ENCODE measurements at regions not wholly inside any gene's neighbourhood (a gene's known extent, or its start where the extent isn't known, plus 50 kb on each side); places are given as distances from the start of the nearest gene placed in this dataset.
A peak's percentile ranks its signal among the peaks of the same experiment; 100 is the strongest.

- TF ChIP-seq, protein P1, sequence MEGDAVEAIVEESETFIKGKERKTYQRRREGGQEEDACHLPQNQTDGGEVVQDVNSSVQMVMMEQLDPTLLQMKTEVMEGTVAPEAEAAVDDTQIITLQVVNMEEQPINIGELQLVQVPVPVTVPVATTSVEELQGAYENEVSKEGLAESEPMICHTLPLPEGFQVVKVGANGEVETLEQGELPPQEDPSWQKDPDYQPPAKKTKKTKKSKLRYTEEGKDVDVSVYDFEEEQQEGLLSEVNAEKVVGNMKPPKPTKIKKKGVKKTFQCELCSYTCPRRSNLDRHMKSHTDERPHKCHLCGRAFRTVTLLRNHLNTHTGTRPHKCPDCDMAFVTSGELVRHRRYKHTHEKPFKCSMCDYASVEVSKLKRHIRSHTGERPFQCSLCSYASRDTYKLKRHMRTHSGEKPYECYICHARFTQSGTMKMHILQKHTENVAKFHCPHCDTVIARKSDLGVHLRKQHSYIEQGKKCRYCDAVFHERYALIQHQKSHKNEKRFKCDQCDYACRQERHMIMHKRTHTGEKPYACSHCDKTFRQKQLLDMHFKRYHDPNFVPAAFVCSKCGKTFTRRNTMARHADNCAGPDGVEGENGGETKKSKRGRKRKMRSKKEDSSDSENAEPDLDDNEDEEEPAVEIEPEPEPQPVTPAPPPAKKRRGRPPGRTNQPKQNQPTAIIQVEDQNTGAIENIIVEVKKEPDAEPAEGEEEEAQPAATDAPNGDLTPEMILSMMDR (conservative IDR thresholded peaks at IDR 0.05; ENCODE audit: low read depth, low read length): no peak
- DNase-seq (ENCODE audit: low read depth): no peak
- no peak overlapping the region for H3K4me3 ChIP-seq (ENCODE audit: low read depth, low read length)
Observed at GRCh38 chr19:28424077-28424476, 788.9 kb downstream of the UQCRFS1 start.

GRCh38 chr19:28422791-28423650, 789.9 kb downstream of the UQCRFS1 start:
- TF ChIP-seq, protein P1 (conservative IDR thresholded peaks at IDR 0.05; ENCODE audit: low read depth, low read length): no peak
- H3K4me3 ChIP-seq (ENCODE audit: low read depth, low read length): no peak overlapping the region
- DNase-seq (ENCODE audit: low read depth): no peak

- no peak for DNase-seq (ENCODE audit: low read depth)
- TF ChIP-seq, protein P1 (conservative IDR thresholded peaks at IDR 0.05; ENCODE audit: low read depth, low read length): no peak
- no peak overlapping the region for H3K4me3 ChIP-seq (ENCODE audit: low read depth, low read length)
Observed at GRCh38 chr19:28422046-28422445, 790.9 kb downstream of the UQCRFS1 start.

- TF ChIP-seq, protein P1 (conservative IDR thresholded peaks at IDR 0.05; ENCODE audit: low read depth, low read length): no peak
- DNase-seq (ENCODE audit: low read depth): no peak
- no peak overlapping the region for H3K4me3 ChIP-seq (ENCODE audit: low read depth, low read length)
Observed at GRCh38 chr19:28420811-28421550, 792.0 kb downstream of the UQCRFS1 start.

GRCh38 chr19:28419312-28419711, 793.6 kb downstream of the UQCRFS1 start:
- peak; percentile 52 for DNase-seq (ENCODE audit: low read depth)
- H3K4me3 ChIP-seq (ENCODE audit: low read depth, low read length): no peak overlapping the region

DNA sequence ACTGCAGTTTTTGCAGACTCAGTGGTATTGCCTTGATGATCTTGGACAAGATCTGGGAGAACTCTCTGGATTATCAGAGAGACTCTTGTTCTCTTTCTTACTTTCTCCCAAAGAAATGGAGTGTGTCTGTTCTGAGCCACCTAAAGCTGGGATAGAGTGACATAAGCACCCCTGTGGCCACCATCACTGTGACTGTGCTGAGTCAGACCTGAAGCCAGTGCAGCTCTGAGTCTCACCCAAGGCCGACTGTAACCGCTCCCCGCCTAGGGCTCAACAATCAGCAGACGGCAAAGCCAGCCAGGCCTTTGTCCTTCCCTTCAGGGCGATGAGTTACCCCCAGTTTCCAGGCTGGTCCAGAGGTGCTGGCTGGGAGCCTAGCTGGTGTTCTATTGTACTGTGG, 795.6 kb downstream of the UQCRFS1 start:
- TF ChIP-seq, protein P1 (conservative IDR thresholded peaks at IDR 0.05; ENCODE audit: low read depth, low read length): no peak
- no peak for DNase-seq (ENCODE audit: low read depth)
- no peak overlapping the region for H3K4me3 ChIP-seq (ENCODE audit: low read depth, low read length)

More at GRCh38 chr19:28419312-28419711, 793.6 kb downstream of the UQCRFS1 start:
- TF ChIP-seq, protein P1 (conservative IDR thresholded peaks at IDR 0.05; ENCODE audit: low read depth, low read length): no peak

Measured in choroid plexus epithelial cell (primary cell).